ENCODE measurements at regions not wholly inside any gene's neighbourhood (a gene's known extent, or its start where the extent isn't known, plus 50 kb on each side); places are given as distances from the start of the nearest gene placed in this dataset.

GRCh38 chr12:25775968-25776367 lies 182.5 kb upstream of the RASSF8 start:
- TF ChIP-seq CTCF (IDR thresholded peaks at IDR 0.05) (no peak), POLR2A (IDR thresholded peaks at IDR 0.05) (no peak)
